Spleen (tissue), 7 donors: ENCODE measurements at regions not wholly inside any gene's neighbourhood (a gene's known extent, or its start where the extent isn't known, plus 50 kb on each side); places are given as distances from the start of the nearest gene placed in this dataset.

Source experiments
- POLR2A ChIP-seq, 3 donors: fragments of 450-650 bp; IDR thresholded peaks; one replicate each; pipeline ENCODE4 v1.5.1; 2017; ENCODE audit warnings: antibody characterized with exemption in 3 of 3, mild to moderate bottlenecking in 1 of 3
- TF ChIP-seq, protein P1 (sequence below), 11 experiments: fragments of 200-600 bp in 7 of 11; fragments of 450-650 bp in 4 of 11; sonication (generic) in 4 of 11; IDR thresholded peaks in 8 of 11; conservative IDR thresholded peaks in 3 of 11; 1 replicate in 7 of 11; 2 replicates in 4 of 11; pipeline versions ENCODE4 v1.4.0 to v1.8.0; 2016 to 2021; ENCODE audit warnings: antibody characterized with exemption in 11 of 11, inconsistent platforms in 4 of 11, mild to moderate bottlenecking in 1 of 11
- donor health status: DM: no; HTN: no; CAD: no; lungs with moderate emphysema.
- donor health status: DM: no; HTN: no; CAD: no.
- donor health status: DM: no; HTN: no; CAD: no.

DNA sequence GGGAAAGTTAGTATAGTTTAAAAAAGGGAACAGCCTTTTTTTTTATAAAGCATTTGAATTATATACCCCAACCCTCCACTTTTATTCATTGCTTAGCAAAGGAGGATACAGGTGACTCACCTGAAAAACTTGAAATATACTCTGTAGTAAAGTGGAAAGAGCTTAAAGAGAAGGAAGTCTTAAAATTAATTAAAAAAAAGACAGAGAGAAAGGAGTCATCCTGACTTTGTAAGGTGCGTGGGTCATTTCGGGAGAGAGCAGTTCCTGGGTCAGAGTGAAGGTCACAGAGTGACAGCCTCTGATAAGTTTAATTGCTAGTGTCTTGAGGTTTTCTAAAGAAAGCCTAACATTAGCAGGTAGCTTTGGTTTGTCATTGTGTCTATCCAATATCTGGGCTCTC, 310.3 kb downstream of the KLF5 start:
- TF ChIP-seq, protein P1, sequence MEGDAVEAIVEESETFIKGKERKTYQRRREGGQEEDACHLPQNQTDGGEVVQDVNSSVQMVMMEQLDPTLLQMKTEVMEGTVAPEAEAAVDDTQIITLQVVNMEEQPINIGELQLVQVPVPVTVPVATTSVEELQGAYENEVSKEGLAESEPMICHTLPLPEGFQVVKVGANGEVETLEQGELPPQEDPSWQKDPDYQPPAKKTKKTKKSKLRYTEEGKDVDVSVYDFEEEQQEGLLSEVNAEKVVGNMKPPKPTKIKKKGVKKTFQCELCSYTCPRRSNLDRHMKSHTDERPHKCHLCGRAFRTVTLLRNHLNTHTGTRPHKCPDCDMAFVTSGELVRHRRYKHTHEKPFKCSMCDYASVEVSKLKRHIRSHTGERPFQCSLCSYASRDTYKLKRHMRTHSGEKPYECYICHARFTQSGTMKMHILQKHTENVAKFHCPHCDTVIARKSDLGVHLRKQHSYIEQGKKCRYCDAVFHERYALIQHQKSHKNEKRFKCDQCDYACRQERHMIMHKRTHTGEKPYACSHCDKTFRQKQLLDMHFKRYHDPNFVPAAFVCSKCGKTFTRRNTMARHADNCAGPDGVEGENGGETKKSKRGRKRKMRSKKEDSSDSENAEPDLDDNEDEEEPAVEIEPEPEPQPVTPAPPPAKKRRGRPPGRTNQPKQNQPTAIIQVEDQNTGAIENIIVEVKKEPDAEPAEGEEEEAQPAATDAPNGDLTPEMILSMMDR (IDR thresholded peaks at IDR 0.05 in 8 of 11, conservative IDR thresholded peaks at IDR 0.05 in 3 of 11): no peak
- no peak for TF ChIP-seq POLR2A (IDR thresholded peaks at IDR 0.05)
